T-cell (primary cell): ENCODE measurements at regions not wholly inside any gene's neighbourhood (a gene's known extent, or its start where the extent isn't known, plus 50 kb on each side); places are given as distances from the start of the nearest gene placed in this dataset.

Experiments
- ATAC-seq, 4 experiments: fragments of 200-7000 bp in 3 of 4; fragments of 150-1000 bp in 1 of 4; cut with Tn5 transposase; replicated peaks in 1 of 4; 1 replicate in 3 of 4; 2 replicates in 1 of 4; pipeline ENCODE4 v1.10.0; 2021; ENCODE audit warnings: moderate library complexity in 3 of 4, mild to moderate bottlenecking in 2 of 4, moderate number of reproducible peaks in 1 of 4
- CTCF ChIA-PET, 2 donors: fragments of 300-600 bp; sonication (Branson Sonifier 250); formaldehyde crosslinking; loops; one replicate each; lab custom pipeline; 2022; ENCODE audit warnings: antibody characterized with exemption in 2 of 2; lab: Charles Lee
- POLR2A ChIA-PET, 2 donors: fragments of 300-600 bp; sonication (Branson Sonifier 250); formaldehyde crosslinking; loops; one replicate each; lab custom pipeline; 2022; ENCODE audit warnings: antibody characterized with exemption in 2 of 2; lab: Charles Lee
- DNase-seq, 35 experiments: peaks; one replicate each; pipeline versions ENCODE4 v3.0.0 to v3.0.0-alpha.2; 2013 to 2023
- H3K27ac ChIP-seq: one replicate; pipeline ENCODE4 v1.5.1; 2013; ENCODE audit warnings: low read length
- H3K27me3 ChIP-seq, 2 experiments: replicated peaks in 1 of 2; 1 replicate in 1 of 2; 2 replicates in 1 of 2; pipeline versions ENCODE4 v1.6.1 to v1.7.0; 2013; ENCODE audit warnings: low read length in 1 of 2, mixed read lengths in 1 of 2; ENCODE audit not compliant: control insufficient read depth in 2 of 2, insufficient read depth in 2 of 2; ENCODE audit errors: extremely low read depth in 1 of 2
- H3K36me3 ChIP-seq, 2 donors: 1 replicate in 1 of 2; 2 replicates in 1 of 2; pipeline versions ENCODE4 v1.6.1 to v1.7.0; 2013; ENCODE audit warnings: low read length in 1 of 2; ENCODE audit not compliant: control insufficient read depth in 2 of 2, insufficient read depth in 1 of 2; ENCODE audit errors: extremely low read depth in 1 of 2
- H3K4me1 ChIP-seq, 2 experiments: 1 replicate in 1 of 2; 2 replicates in 1 of 2; pipeline versions ENCODE4 v1.6.1 to v1.7.0; 2013; ENCODE audit warnings: low read length in 2 of 2, mixed read lengths in 1 of 2; ENCODE audit not compliant: insufficient read depth in 2 of 2, control insufficient read depth in 1 of 2; ENCODE audit errors: extremely low read depth in 1 of 2
- H3K4me3 ChIP-seq, 2 donors: 1 replicate in 1 of 2; 2 replicates in 1 of 2; pipeline versions ENCODE4 v1.5.1 to v1.7.0; 2013; ENCODE audit warnings: mild to moderate bottlenecking in 2 of 2, low read length in 1 of 2, moderate library complexity in 1 of 2; ENCODE audit not compliant: control insufficient read depth in 1 of 2; ENCODE audit errors: extremely low read depth in 1 of 2
- H3K9me3 ChIP-seq: 2 replicates; pipeline ENCODE4 v1.7.0; 2013
- H3K27ac Mint-ChIP-seq, 2 donors: one replicate each; pipeline ENCODE4 v1.8.0; 2020 to 2021; ENCODE audit warnings: mild to moderate bottlenecking in 2 of 2, mixed read lengths in 2 of 2
- H3K27me3 Mint-ChIP-seq, 2 donors: one replicate each; pipeline ENCODE4 v1.8.0; 2021 to 2022; ENCODE audit warnings: mixed read lengths in 2 of 2
- H3K36me3 Mint-ChIP-seq: one replicate; pipeline ENCODE4 v1.8.0; 2021; ENCODE audit warnings: mixed read lengths
- H3K4me1 Mint-ChIP-seq, 3 donors: one replicate each; pipeline ENCODE4 v1.8.0; 2020 to 2022; ENCODE audit warnings: mixed read lengths in 3 of 3, mild to moderate bottlenecking in 1 of 3
- H3K4me3 Mint-ChIP-seq, 3 donors: one replicate each; pipeline ENCODE4 v1.8.0; 2020 to 2022; ENCODE audit warnings: mild to moderate bottlenecking in 3 of 3, mixed read lengths in 3 of 3, moderate library complexity in 3 of 3
- H3K9me3 Mint-ChIP-seq, 3 donors: one replicate each; pipeline ENCODE4 v1.8.0; 2020 to 2022; ENCODE audit warnings: mixed read lengths in 3 of 3
- WGBS: methylation state at CpG from one replicate; pipeline ENCODE4 v1.1.5; 2013; ENCODE audit warnings: missing lambda C conversion rate; ENCODE audit not compliant: insufficient coverage; 5-methylcytosine and 5-hydroxymethylcytosine counted together

DNA sequence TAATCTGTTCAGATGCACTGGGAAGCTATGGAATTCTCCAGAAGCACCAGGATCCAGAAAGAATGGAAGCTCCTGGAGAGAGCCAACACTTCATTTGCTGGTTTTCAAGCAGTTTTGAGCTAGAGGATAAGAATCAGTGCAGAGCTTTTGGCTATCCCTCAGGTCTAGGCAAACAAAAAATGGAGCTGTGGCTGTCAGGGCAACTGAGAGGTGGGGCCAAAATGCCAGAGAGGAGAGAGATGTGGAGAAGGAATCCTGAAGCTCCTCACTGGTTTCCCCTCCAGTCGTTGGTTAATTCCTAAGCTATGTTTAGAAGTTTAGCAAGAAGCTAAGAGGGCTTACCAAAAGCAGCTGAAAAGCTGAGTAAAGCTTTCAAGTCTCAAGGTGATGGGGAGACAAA, 294.2 kb upstream of the JARID2 start:
- Mint-ChIP-seq H3K9me3 (peaks cover 3 to 7% (median 5%) of the 10 kb centered on the region in 3 donors), H3K4me3 (no peak overlapping the region), H3K27me3 (no peaks in the 10 kb centered on the region), H3K27ac (no peak overlapping the region), H3K4me1 (no peaks in the 10 kb centered on the region), H3K36me3 (no peaks in the 10 kb centered on the region)
- ATAC-seq (no peak), DNase-seq (no peak)
- POLR2A ChIA-PET: interaction anchor here in 1 of 2 donors (0.6 kb wide), 1 partner anchor 57 kb away, joined by 4 read pairs; no protein-coding TSS in a partner anchor
- Histone ChIP-seq H3K27ac (no peak overlapping the region), H3K27me3 (no peaks in the 10 kb centered on the region), H3K36me3 (no peaks in the 10 kb centered on the region), H3K4me1 (no peaks in the 10 kb centered on the region), H3K9me3 (no peaks in the 10 kb centered on the region), H3K4me3 (no peak overlapping the region)
- 43% methylated on average over 1 of the region's 1 CpG for WGBS
- CTCF ChIA-PET: interaction anchor here in 1 of 2 donors (0.9 kb wide), 1 partner anchor 490 kb away, joined by 5 read pairs; no protein-coding TSS in a partner anchor

DNA sequence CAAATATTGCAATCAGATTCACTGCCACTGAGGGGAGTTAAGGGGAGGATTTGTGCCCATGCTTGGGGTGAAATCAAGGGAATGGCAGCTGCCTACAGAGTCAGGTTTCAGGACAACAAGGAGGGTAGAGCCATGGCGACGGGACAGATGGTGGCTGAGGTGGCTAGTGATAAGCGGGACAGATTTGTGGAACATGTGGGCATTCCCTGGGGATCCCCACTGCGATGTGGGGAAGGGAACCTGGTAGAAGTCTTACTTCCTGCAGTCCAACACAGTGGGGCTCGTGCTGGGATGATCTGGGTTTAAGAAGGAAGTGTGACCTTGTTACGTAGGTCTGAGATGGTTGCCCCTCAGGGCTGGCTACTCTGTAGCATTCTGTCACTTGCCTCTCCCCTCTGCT, 292.0 kb upstream of the JARID2 start:
- H3K27me3 ChIP-seq: no peaks in the 10 kb centered on the region
- Mint-ChIP-seq H3K36me3 (no peaks in the 10 kb centered on the region), H3K9me3 (peaks cover 3 to 7% (median 5%) of the 10 kb centered on the region in 3 donors), H3K4me3 (no peak overlapping the region), H3K4me1 (no peaks in the 10 kb centered on the region), H3K27me3 (no peaks in the 10 kb centered on the region), H3K27ac (no peak overlapping the region)
- no peaks in the 10 kb centered on the region for H3K9me3 ChIP-seq
- 88% methylated on average over 4 of the region's 6 CpGs for WGBS
- no peaks in the 10 kb centered on the region for H3K4me1 ChIP-seq
- DNase-seq (no peak), ATAC-seq (no peak)
- H3K27ac ChIP-seq: no peak overlapping the region
- ChIA-PET CTCF (interaction anchor here in 1 of 2 donors (0.6 kb wide), 1 partner anchor 1456 kb away, joined by 3 read pairs; no protein-coding TSS in a partner anchor), POLR2A (no interaction called here)
- H3K36me3 ChIP-seq: no peaks in the 10 kb centered on the region
- no peak overlapping the region for H3K4me3 ChIP-seq

- no peak overlapping the region for H3K4me3 Mint-ChIP-seq
- no peak overlapping the region for H3K4me3 ChIP-seq
- no peaks in the 10 kb centered on the region for H3K36me3 Mint-ChIP-seq
- no peak overlapping the region for H3K27ac ChIP-seq
- ATAC-seq (no peak), DNase-seq (no peak)
- H3K4me1 Mint-ChIP-seq: no peaks in the 10 kb centered on the region
- no peaks in the 10 kb centered on the region for H3K27me3 Mint-ChIP-seq
- CTCF ChIA-PET: no interaction called here
- WGBS: 100% methylated on average over 2 of the region's 7 CpGs
- POLR2A ChIA-PET: interaction anchor here in 1 of 2 donors (0.6 kb wide), 1 partner anchor 218 kb away, joined by 9 read pairs; no protein-coding TSS in a partner anchor
- H3K4me1 ChIP-seq: no peaks in the 10 kb centered on the region
- no peaks in the 10 kb centered on the region for H3K27me3 ChIP-seq
- no peaks in the 10 kb centered on the region for H3K36me3 ChIP-seq
- no peak overlapping the region for H3K27ac Mint-ChIP-seq
- H3K9me3 ChIP-seq: no peaks in the 10 kb centered on the region
- peaks cover 3 to 7% (median 5%) of the 10 kb centered on the region in 3 donors for H3K9me3 Mint-ChIP-seq
Measured at GRCh38 chr6:14957355-14958059, 288.4 kb upstream of the JARID2 start.

DNA sequence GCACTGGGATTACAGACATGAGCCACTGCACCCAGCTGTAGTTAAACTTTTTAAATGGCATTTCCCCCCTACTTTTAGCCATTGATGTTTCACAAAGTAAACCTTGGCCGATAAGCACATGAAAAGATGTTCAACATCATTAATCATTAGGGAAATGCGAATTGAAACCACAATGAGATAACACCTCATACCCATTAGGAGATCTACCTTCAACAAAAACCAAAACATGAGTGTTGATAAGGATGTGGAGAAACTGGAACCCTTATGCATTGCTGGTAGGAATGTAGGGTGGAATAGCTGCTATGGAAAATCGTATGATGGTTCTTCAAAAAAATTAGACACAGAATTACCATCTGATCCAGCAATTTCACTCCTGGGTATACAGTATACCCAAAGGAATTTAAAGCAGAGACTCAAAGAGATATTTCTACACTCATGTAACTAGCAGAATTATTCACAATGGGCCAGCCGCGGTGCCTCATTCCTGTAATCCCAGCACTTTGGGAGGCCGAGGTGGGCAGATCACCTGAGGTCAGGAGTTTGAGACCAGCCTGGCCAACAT, 286.5 kb upstream of the JARID2 start:
- POLR2A ChIA-PET: no interaction called here
- CTCF ChIA-PET: no interaction called here
- Histone ChIP-seq H3K36me3 (no peaks in the 10 kb centered on the region), H3K9me3 (no peaks in the 10 kb centered on the region), H3K4me1 (no peaks in the 10 kb centered on the region), H3K27me3 (no peaks in the 10 kb centered on the region), H3K27ac (no peak overlapping the region), H3K4me3 (no peak overlapping the region)
- DNase-seq: no peak
- WGBS: no CpG with 5 or more reads among the region's 6 CpGs
- Mint-ChIP-seq H3K36me3 (no peaks in the 10 kb centered on the region), H3K27me3 (no peaks in the 10 kb centered on the region), H3K4me1 (no peaks in the 10 kb centered on the region), H3K4me3 (no peak overlapping the region), H3K9me3 (peaks cover 3 to 7% (median 5%) of the 10 kb centered on the region in 3 donors), H3K27ac (no peak overlapping the region)
- no peak for ATAC-seq

DNA sequence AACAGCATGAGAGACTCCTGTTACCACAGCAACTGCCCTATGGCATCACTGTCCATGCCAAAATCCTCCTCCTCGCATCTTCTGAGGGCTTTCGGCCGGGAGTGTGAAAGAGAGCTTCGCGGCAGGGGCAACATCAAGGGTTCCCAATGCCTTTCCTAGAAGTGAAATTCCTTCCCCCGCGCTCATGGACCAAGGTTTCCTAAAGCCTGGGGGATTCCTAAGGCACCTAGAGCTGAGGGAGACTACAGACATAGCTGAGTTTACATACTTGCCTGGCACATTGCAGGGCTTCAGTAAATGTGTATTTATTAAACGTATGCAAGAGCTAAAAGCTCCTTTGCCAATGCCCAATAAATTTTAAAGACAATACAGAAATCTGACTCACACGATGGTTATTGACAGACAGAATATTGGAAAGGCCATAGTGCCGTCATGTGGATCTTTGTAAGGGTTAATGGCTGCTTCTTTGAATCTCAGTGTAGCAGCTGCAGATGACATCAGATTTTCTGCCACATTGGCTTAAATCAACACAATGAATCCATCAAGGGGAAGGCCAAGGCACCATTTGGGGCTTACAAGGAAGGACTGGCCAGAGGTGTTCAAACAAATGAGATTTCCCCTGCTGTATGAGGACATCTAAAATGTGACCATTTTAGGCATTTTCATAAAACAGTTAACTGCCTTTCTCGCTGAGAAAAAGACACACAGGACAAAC, 281.2 kb upstream of the JARID2 start:
- no peaks in the 10 kb centered on the region for H3K4me1 Mint-ChIP-seq
- WGBS: 75% methylated on average over 4 of the region's 11 CpGs
- Histone ChIP-seq H3K36me3 (no peaks in the 10 kb centered on the region), H3K4me3 (no peak overlapping the region), H3K27me3 (no peaks in the 10 kb centered on the region), H3K9me3 (no peaks in the 10 kb centered on the region), H3K27ac (no peak overlapping the region), H3K4me1 (no peaks in the 10 kb centered on the region)
- no peak overlapping the region for H3K4me3 Mint-ChIP-seq
- H3K9me3 Mint-ChIP-seq: peaks cover 0 to 6% (median 5%) of the 10 kb centered on the region in 3 donors
- ChIA-PET CTCF (no interaction called here), POLR2A (no interaction called here)
- ATAC-seq: no peak
- DNase-seq: no peak
- no peaks in the 10 kb centered on the region for H3K36me3 Mint-ChIP-seq
- no peaks in the 10 kb centered on the region for H3K27me3 Mint-ChIP-seq
- no peak overlapping the region for H3K27ac Mint-ChIP-seq

DNA sequence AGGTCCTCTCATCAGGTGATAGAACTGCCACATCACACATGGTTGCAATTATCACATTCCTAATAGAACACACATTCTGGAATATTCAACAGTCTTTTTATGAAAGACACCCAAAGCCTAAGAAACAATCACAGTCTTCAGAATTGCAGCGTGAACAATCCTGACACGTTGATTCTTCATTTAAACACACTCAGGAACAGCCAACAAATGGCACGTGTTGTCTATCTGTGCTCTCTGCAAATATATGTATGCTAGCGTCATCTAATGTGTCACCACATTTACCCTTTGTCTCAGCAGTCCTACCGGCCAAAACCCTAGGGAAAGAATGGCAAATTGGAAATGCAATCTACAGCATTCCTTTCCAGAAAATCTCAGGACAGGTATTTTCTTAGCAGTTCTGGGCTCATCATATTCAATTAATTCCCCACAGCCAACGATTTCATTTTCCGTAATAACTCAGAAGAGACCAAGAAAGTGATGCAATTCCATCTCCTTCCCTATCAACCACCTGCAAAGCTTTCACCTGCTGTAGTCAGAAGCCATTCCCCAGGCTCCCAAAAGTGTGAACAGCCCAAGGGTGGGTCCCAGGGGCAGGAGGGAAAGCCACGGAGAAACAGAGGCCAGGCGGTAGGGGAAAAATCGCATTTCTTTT, 280.3 kb upstream of the JARID2 start:
- H3K27ac Mint-ChIP-seq: no peak overlapping the region
- ATAC-seq (no peak), DNase-seq (no peak)
- Histone ChIP-seq H3K27me3 (no peaks in the 10 kb centered on the region), H3K9me3 (no peaks in the 10 kb centered on the region), H3K4me1 (no peaks in the 10 kb centered on the region), H3K4me3 (no peak overlapping the region), H3K36me3 (no peaks in the 10 kb centered on the region), H3K27ac (no peak overlapping the region)
- 87% methylated on average over 6 of the region's 10 CpGs for WGBS
- no peaks in the 10 kb centered on the region for H3K36me3 Mint-ChIP-seq
- no peak overlapping the region for H3K4me3 Mint-ChIP-seq
- ChIA-PET POLR2A (no interaction called here), CTCF (no interaction called here)
- peaks cover 4 to 6% (median 5%) of the 10 kb centered on the region in 3 donors for H3K9me3 Mint-ChIP-seq
- no peaks in the 10 kb centered on the region for H3K27me3 Mint-ChIP-seq
- H3K4me1 Mint-ChIP-seq: no peaks in the 10 kb centered on the region
